HG02973 (cell line): ENCODE measurements at regions not wholly inside any gene's neighbourhood (a gene's known extent, or its start where the extent isn't known, plus 50 kb on each side); places are given as distances from the start of the nearest gene placed in this dataset.

Experiments
- ATAC-seq: cut with Tn5 transposase; IDR thresholded peaks from one replicate; pipeline ENCODE4 v1.9.1; 2021; ENCODE audit warnings: moderate library complexity; ENCODE audit not compliant: unreplicated experiment

DNA sequence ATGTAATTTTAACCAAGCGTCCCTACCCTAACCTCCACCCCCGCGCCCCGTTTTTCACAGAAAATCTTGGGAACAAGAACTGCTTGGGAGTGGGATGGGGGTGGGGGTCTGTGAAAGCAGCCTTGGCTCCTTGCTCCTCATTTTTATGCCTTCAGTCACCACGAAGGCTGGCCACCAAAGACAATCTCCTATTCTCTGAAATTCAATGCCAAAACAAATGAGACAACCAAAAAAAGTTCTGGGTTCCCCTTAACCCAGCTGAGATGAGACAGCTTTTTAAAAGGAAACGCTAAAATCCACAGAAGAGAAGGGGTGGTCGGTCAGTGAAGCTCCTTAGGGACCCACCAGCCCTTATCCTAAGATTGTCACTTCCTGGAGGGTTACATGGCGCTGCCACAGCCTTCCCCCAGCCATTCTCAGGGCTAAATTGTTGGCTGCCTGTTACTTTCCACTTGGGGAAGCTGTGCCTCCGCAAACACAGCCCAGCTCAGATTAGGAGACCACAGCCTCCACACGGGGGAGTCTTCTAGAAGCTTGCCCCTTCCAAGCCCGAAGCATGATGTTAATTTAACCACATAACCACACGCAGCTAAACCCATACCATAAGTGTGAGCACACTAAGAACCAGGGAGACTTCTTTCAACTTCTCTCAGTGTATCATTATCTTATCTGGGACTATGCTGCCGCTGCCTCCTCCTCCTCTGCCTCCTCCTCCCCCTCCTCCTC lies 136.3 kb downstream of the FOXD1 start:
- ATAC-seq = no peak

DNA sequence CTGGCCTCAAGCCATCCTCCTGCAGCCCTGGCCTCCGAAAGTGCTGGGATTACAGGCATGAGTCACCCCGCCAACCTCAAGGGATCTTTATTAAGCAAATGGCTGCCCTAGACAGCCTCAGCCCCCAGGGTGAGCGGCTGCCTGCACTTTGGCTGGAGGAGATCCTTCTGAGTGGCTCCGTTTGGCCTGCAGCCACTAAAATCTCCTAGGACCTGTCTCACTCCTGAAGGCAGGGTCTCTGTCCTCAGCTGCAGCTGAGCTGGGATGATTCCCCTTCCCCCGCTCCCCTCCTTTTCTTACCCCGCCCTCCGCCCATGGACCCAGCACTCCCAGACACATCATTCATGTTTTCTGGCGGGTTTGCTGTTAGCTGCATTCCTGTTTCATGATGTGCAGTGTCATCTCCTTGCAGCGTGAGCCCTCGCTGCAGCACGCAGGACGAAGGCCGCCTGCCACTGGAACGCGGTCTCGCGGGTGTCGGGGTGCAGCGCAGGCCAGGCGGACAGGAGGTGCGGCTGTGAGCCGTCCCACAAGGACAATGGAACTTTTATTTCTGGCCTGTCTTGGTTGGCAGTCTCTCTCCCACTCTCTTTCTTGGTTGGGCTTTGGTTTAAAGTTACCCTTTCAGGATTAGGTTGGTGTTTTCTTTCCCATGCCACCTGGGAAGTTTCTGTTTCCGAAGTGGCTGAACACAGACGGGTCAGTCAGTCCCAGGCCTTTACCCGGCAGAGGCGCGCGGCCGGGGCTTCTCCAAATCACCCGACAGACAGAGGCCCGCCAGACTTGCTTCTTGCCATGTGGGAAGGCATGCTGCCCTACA lies 137.1 kb downstream of the FOXD1 start:
- no peak for ATAC-seq

DNA sequence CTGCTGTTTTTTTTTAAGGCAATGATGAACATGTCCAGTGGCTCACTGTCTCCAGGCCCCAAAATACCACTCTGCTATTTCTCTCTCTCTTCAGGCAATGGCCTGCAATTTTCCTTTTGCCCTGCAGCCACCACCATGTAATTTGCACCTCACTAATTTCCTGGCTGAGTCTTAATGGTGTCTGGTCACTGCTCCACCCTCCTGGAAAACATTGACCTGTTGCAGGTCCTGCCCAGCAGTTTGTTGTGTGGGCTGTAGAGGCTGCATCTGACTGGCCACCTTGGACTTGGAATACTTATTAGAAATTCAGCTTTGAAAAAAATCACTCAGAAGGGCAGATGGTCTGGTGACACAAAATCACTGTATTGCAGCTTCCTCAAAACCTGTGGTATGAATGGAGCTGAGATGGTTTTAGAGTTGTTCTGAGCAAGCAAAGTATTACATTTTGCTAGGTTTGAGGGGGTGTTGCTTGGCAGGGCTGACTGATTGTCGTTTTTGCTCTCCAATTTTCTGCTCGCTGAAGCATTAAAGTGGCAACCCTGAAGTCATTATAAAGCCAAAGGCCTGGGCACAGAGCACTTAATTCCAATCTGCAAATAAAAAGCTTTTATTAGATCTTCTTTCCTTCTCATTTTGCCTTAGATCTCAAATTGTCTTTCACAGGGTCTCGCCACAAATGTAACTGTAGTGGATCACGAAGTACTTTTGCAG lies 134.8 kb downstream of the TMEM174 start:
- no peak for ATAC-seq

DNA sequence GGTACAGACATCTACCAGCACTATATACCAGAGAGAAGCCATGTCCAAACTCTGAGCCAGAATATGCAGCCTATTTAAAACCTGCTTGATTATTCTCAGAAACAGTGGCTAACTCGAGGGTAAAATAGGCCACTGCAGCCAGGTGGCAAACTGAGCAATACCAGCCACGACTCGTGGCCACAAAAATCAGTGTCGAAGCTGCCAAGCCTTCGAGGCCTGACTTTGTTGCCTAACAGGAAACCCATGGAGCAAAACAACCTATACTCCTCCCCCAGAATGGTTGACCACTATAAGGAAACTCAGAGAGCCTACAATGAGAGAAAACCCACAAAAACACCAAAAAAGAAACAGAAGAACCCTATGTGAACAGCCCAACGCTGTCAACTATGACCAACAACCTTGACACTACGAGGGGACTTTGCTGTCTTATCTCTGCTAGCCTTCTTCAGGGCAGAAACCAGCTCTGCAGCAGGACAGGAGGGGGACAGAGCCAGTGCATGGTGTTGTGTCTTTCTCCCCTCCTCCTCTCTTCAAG lies 133.8 kb downstream of the TMEM174 start:
- no peak for ATAC-seq

DNA sequence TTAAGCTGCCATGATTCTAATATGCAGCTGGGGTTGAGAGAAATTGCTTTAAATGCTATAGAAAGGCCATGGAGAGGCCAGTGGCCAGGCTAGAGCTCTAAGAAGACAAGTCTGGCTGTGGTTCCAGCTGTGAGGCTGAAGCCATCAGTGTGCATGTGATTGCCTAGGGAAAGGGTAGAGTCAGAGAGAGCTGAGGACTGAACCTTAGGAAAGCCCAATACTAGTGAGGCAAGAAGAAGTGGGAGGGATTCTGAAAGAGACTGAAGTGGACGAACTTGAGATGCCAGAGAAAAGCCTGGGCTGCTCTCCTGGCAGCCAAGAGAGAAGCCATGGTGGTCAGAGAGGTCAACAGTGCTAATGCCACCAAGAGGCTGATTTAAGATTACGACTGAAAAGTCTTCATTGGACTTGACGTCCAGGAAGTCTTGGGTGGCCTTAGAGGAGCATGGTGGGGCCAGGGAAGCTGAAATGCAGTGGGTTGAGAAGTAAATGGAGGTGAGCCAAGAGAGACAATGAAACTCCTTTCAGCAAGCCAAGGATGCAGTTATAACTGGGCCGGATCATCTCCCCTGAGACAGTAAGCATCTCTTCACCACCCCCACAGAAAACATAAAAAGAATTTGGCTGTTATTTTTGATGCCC lies 133.2 kb downstream of the TMEM174 start:
- no peak for ATAC-seq

- ATAC-seq = no peak
These were observed 132.4 kb downstream of the TMEM174 start for GRCh38 chr5:73305386-73305785.

DNA sequence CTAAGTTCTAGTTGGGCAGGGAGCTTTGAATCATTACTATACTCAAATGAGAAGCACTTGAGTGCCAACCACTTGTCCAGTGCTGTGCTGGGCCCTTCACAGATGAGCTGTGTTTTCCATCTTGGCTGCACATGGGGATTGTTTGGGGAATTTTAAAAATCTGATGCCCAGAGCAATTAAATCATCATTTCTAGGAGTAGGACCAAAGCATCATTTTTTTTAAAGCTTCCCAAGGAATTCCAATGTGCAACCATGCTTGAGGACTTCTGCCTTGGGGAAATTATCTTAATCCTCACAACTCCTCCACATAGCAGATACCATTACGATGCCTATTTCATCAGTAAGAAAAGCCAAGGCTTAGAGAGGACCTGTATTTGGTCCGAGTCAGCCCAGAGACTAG lies 131.4 kb downstream of the TMEM174 start:
- ATAC-seq = no peak

- no peak for ATAC-seq
These were observed 130.4 kb downstream of the TMEM174 start for GRCh38 chr5:73303148-73304079.

GRCh38 chr5:73302797-73303147 lies 129.8 kb downstream of the TMEM174 start:
- ATAC-seq = no peak

- ATAC-seq = no peak
These were observed 128.4 kb downstream of the TMEM174 start for GRCh38 chr5:73301208-73301901.

DNA sequence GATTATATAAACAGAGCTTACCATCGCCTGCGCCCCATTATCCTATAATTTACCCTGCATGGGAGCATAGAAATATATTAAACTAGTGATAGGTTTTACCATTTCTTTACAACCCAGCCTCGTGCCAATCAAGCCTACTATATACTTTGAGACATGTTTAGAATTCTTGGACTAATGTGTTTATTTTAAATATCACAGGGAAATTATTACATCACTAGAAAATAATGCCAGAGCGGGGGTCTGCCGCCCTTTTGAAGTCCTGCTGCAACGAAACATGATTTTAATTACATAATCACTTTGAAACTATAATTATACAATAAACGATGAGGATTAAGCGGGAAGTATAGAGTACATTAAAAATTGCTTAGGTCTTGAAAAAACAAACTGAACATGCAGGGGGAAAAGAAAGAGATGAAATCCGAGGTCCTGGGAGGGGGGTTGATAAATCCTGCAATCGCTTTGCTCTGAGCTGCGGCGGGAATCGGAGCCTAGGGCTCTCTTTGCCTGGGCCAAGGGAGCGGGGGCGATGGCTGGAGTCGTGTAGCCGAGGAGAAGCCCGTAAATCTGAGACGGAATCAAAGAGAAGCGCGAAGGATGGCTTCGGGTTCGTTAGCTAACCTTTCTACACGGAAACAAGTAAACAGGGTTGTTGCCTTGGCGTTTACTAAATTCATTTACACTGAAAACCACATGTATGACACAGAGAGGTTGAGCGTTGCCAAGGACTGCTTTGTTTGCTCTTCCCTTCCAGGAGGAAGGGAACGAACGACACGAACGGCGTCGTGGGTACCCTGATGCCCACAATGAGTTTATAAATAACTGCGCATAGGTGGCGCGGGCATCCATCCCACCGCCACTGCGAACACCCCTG lies 127.6 kb downstream of the TMEM174 start:
- no peak for ATAC-seq

DNA sequence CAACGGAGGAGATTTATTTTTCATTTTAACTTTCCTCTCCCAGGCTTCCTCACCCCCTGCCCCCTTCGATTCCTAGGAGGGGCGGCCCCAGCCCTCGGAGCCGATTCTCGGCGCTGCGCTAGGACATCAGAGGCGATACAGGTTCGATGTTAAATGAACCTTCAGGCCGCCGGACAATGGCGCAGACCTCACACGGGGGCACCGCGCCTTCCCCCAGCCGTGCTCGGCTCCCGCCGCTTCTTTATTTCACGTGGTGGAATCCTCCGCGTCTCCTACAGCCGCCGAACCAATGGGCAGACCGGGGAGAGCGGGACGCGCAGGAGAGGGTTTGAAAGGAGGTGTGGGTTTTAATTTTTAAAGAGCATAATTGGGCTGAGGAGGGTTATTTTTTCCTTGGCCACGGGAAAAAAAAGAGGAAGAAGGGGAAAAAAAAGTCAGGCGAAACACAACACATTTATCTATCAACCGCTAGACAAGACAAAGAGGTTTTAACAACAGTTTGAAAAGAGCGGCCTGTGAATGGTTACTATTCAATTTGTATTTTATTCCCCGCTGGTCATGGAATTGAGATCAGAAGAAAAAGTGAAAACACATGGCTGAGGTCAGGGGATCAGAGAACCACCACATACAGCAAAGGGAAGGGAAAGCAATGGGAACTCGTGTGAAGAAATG lies 126.8 kb downstream of the TMEM174 start:
- no peak for ATAC-seq

DNA sequence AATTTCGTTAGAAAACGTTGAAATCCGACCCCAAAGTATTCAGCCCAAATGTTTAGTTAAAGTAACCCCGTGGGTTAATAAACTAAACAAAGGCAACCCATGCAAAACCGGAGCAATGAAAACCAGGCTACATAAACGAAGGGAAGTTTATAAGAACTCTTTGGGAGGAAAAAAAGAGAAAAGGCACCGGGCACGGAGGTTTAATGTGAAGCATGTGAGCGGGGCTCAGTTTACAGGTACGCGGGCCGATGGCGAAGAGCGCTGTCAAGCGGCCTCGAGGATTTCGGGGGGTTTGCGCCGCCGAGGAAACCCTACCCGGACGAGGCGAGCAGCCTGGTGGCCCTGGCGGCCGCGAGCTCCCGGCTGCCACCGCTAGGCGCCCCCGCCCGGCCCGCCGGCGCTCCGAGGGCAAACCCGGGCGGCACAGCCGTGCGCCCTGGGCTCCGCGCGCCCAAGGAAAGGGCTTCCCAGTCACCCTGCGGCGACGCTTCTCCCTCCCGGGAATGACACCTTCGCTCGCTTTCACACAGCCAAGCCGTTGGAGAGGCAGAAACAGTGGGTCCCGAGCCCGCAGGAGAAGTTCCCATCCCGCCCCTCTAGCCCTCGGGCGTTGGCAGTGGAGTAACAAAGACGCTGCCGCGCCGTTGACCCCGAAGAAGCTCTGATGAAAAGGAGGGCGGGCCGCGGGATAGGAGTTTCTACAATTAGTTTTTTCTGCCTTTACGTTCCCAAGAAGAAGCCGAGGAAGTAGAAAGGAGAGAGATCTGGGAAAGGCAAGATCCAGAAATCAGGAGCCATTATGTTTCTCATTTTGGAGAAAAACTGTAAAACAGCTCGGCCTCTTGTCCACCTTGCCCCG lies 126.0 kb downstream of the TMEM174 start:
- no peak for ATAC-seq

GRCh38 chr5:73298251-73298771 lies 125.3 kb downstream of the TMEM174 start:
- ATAC-seq = no peak

DNA sequence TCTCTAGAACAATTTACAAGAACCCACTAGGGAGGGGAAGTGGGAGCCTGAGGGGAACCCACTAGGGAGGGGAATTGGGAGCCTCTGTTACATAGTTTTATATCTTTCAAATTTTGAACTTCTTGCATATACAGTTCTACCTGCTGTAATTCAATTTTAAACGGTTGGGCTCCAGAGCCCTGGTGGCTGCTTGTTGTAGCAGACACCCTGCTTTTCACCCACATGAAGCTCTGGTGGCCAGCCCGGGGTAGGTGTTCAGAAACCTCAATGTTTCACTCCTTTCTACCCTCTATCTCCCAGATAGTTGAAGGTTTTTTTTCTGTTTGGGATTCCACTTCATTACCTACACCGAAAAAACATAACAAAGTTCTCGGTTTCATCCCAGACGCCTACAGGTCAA lies 124.4 kb downstream of the TMEM174 start:
- no peak for ATAC-seq

GRCh38 chr5:73296772-73297171 lies 123.8 kb downstream of the TMEM174 start:
- no peak for ATAC-seq

- ATAC-seq = no peak
These were observed 122.9 kb downstream of the TMEM174 start for GRCh38 chr5:73295921-73296320.
